Upper lobe of right lung (tissue), 1 donor: ENCODE measurements at regions not wholly inside any gene's neighbourhood (a gene's known extent, or its start where the extent isn't known, plus 50 kb on each side); places are given as distances from the start of the nearest gene placed in this dataset.

Experiments used
- ATAC-seq: fragments of 200-7000 bp; cut with Tn5 transposase; one replicate; pipeline ENCODE4 v1.9.1; 2020; ENCODE audit warnings: mild to moderate bottlenecking, moderate library complexity
- DNase-seq: peaks from one replicate; pipeline ENCODE4 v3.0.0-alpha.2; 2020
- H3K27ac ChIP-seq: fragments of 200-600 bp; one replicate; pipeline ENCODE4 v1.8.0; 2022
- H3K27me3 ChIP-seq: fragments of 200-600 bp; one replicate; pipeline ENCODE4 v1.8.0; 2022; ENCODE audit warnings: mild to moderate bottlenecking
- H3K36me3 ChIP-seq: fragments of 200-600 bp; one replicate; pipeline ENCODE4 v1.8.0; 2022
- H3K4me1 ChIP-seq: fragments of 200-600 bp; one replicate; pipeline ENCODE4 v1.8.0; 2022
- H3K4me3 ChIP-seq: fragments of 200-600 bp; one replicate; pipeline ENCODE4 v1.8.0; 2022; ENCODE audit warnings: mild to moderate bottlenecking
- H3K9me3 ChIP-seq: fragments of 200-600 bp; one replicate; pipeline ENCODE4 v1.8.0; 2022
- CTCF ChIP-seq: fragments of 200-600 bp; IDR thresholded peaks from one replicate; pipeline ENCODE4 v1.8.0; 2022; ENCODE audit warnings: antibody characterized with exemption
- intact Hi-C: fragments of 100-400 bp; cut with DNase I; formaldehyde crosslinking; loops from one replicate; pipeline ENCODE4 v1.11.0; 2022
- donor health status: DM: no; HTN: yes; CAD: no; lungs with severe emphysema.

- no peak for TF ChIP-seq CTCF
- Histone ChIP-seq H3K36me3 (no peaks in the 10 kb centered on the region), H3K9me3 (no peaks in the 10 kb centered on the region), H3K27me3 (no peaks in the 10 kb centered on the region), H3K4me3 (no peak overlapping the region), H3K27ac (no peak overlapping the region), H3K4me1 (no peaks in the 10 kb centered on the region)
- DNase-seq (no peak), ATAC-seq (no peak)
- intact Hi-C loops, result no loop called here
These were observed 61.2 kb upstream of the TRABD2B start for GRCh38 chr1:48058135-48059025.

- intact Hi-C loops, result no loop called here
- H3K27ac ChIP-seq, result no peak overlapping the region
- H3K4me3 ChIP-seq, result no peak overlapping the region
- H3K9me3 ChIP-seq, result no peaks in the 10 kb centered on the region
- no peak for TF ChIP-seq CTCF
- no peaks in the 10 kb centered on the region for H3K36me3 ChIP-seq
- no peak for DNase-seq
- H3K27me3 ChIP-seq, result no peaks in the 10 kb centered on the region
- peaks cover 8% of the 10 kb centered on the region for H3K4me1 ChIP-seq
- ATAC-seq, result no peak
These were observed 60.1 kb upstream of the TRABD2B start for GRCh38 chr1:48057249-48057648.

- H3K27ac ChIP-seq, result no peak overlapping the region
- no peak overlapping the region for H3K4me3 ChIP-seq
- no peaks in the 10 kb centered on the region for H3K27me3 ChIP-seq
- TF ChIP-seq CTCF, result no peak
- intact Hi-C loops, result no loop called here
- no peaks in the 10 kb centered on the region for H3K9me3 ChIP-seq
- H3K4me1 ChIP-seq, result peaks cover 8% of the 10 kb centered on the region
- ATAC-seq, result no peak
- H3K36me3 ChIP-seq, result no peaks in the 10 kb centered on the region
- no peak for DNase-seq
These were observed 58.9 kb upstream of the TRABD2B start for GRCh38 chr1:48055876-48056764.

- intact Hi-C loops, result no loop called here
- Histone ChIP-seq H3K4me3 (no peak overlapping the region), H3K36me3 (no peaks in the 10 kb centered on the region), H3K27me3 (no peaks in the 10 kb centered on the region), H3K4me1 (peaks cover 8% of the 10 kb centered on the region), H3K27ac (no peak overlapping the region), H3K9me3 (no peaks in the 10 kb centered on the region)
- no peak for TF ChIP-seq CTCF
- no peak for ATAC-seq
- no peak for DNase-seq
These were observed 57.0 kb upstream of the TRABD2B start for GRCh38 chr1:48054232-48054631.

GRCh38 chr1:48052923-48053291 is 55.7 kb upstream of the TRABD2B start:
- DNase-seq (no peak), ATAC-seq (no peak)
- Histone ChIP-seq H3K36me3 (no peaks in the 10 kb centered on the region), H3K4me3 (no peak overlapping the region), H3K27ac (no peak overlapping the region), H3K9me3 (no peaks in the 10 kb centered on the region), H3K4me1 (peaks cover 8% of the 10 kb centered on the region), H3K27me3 (no peaks in the 10 kb centered on the region)
- intact Hi-C loops, result no loop called here
- no peak for TF ChIP-seq CTCF
